Muscle layer of duodenum (tissue), 2 donors: ENCODE measurements at regions not wholly inside any gene's neighbourhood (a gene's known extent, or its start where the extent isn't known, plus 50 kb on each side); places are given as distances from the start of the nearest gene placed in this dataset.
"Not testable (repeated sequence)": the region's sequence is repeated elsewhere in the genome, so short reads cannot be mapped to it uniquely, and the experiment has no call there.

Source experiments
- H3K27ac ChIP-seq: one replicate; pipeline ENCODE4 v1.7.0; 2013; ENCODE audit warnings: mild to moderate bottlenecking, low read length
- H3K27me3 ChIP-seq: one replicate; pipeline ENCODE4 v1.7.0; 2013; ENCODE audit warnings: low read depth, mild to moderate bottlenecking, control low read depth, low read length
- H3K36me3 ChIP-seq, 2 donors: one replicate each; pipeline ENCODE4 v1.7.0; 2013; ENCODE audit warnings: low read length in 2 of 2, control low read depth in 1 of 2, mild to moderate bottlenecking in 1 of 2; ENCODE audit not compliant: insufficient read depth in 2 of 2, control insufficient read depth in 1 of 2
- H3K4me1 ChIP-seq, 2 donors: one replicate each; pipeline ENCODE4 v1.7.0; 2013; ENCODE audit warnings: low read length in 2 of 2, mild to moderate bottlenecking in 2 of 2, control low read depth in 1 of 2, moderate library complexity in 1 of 2; ENCODE audit not compliant: insufficient read depth in 2 of 2, control insufficient read depth in 1 of 2
- H3K4me3 ChIP-seq, 2 donors: one replicate each; pipeline ENCODE4 v1.7.0; 2013; ENCODE audit warnings: low read length in 2 of 2, low read depth in 1 of 2, mild to moderate bottlenecking in 1 of 2
- H3K9me3 ChIP-seq, 2 donors: one replicate each; pipeline ENCODE4 v1.7.0; 2013; ENCODE audit warnings: low read length in 2 of 2, control low read depth in 1 of 2, mild to moderate bottlenecking in 1 of 2; ENCODE audit not compliant: control insufficient read depth in 1 of 2
- donor health status: healthy.

- Histone ChIP-seq H3K9me3 (no peaks in the 10 kb centered on the region), H3K27ac (no peak overlapping the region), H3K36me3 (no peaks in the 10 kb centered on the region)
These were observed 545.3 kb upstream of the GRID2 start for GRCh38 chr4:91758487-91758886.

DNA sequence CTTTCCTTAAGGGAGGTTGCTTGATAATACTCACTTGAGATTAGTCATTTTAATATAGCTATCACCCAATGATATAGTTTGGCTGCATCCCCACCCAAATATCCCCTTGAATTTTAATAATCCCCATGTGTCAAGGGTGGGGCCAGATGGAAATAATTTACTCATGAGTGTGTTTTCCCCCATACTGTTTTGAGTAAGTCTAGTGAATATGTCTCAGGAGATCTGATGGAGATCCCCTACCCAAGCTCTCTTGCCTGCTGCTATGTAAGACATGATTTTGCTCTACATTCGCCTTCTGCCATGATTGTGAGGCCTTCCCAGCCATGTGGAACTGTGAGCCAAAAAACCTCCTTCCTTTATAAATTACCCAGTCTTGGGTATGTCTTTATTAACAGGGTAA is 539.7 kb upstream of the GRID2 start:
- H3K27me3 ChIP-seq = no peaks in the 10 kb centered on the region
- H3K36me3 ChIP-seq = no peaks in the 10 kb centered on the region
- H3K4me1 ChIP-seq = no peaks in the 10 kb centered on the region
- H3K4me3 ChIP-seq = no peak overlapping the region
- no peak overlapping the region for H3K27ac ChIP-seq
- H3K9me3 ChIP-seq = no peaks in the 10 kb centered on the region

More at GRCh38 chr4:91758487-91758886, 545.3 kb upstream of the GRID2 start:
- Histone ChIP-seq H3K4me3 (no peak overlapping the region), H3K27me3 (no peaks in the 10 kb centered on the region), H3K4me1 (no peaks in the 10 kb centered on the region)

- Histone ChIP-seq H3K4me3 (no peak overlapping the region), H3K27me3 (no peaks in the 10 kb centered on the region), H3K27ac (no peak overlapping the region), H3K4me1 (no peaks in the 10 kb centered on the region), H3K9me3 (no peaks in the 10 kb centered on the region), H3K36me3 (no peaks in the 10 kb centered on the region)
These were observed 533.9 kb upstream of the GRID2 start for GRCh38 chr4:91769912-91770311.

DNA sequence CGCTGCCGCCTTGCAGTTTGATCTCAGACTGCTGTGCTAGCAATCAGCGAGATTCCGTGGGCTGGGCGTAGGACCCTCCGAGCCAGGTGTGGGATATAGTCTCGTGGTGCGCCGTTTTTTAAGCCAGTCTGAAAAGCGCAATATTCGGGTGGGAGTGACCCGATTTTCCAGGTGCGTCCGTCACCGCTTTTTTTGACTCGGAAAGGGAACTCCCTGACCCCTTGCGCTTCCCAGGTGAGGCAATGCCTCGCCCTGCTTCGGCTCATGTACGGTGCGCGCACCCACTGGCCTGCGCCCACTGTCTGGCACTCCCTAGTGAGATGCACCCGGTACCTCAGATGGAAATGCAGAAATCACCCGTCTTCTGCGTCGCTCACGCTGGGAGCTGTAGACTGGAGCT is 512.1 kb upstream of the GRID2 start:
- H3K9me3 ChIP-seq, H3K4me1 ChIP-seq, H3K27ac ChIP-seq, H3K36me3 ChIP-seq, H3K27me3 ChIP-seq, H3K4me3 ChIP-seq: not testable (repeated sequence)

DNA sequence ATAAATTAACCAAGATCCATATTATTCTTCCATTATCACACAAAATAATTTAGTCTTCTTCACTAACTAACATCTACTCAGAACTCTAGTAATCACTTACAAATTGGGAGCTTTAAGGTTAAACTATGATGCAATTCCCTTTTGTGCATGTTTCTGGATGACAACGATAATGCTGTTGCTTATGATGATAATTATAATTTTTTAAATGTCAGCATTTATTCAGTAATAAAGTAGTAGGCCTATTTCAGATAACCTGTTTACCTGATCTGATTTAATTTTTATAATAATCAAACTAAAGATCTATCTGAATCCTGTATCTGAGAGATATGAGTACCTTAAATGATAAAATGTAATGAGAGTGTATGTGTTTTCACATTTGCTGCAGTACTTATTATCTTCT is 507.8 kb upstream of the GRID2 start:
- Histone ChIP-seq H3K36me3 (no peaks in the 10 kb centered on the region), H3K4me1 (no peaks in the 10 kb centered on the region), H3K9me3 (peaks cover 0 to 4% of the 10 kb centered on the region in 2 donors), H3K27ac (no peak overlapping the region), H3K4me3 (no peak overlapping the region), H3K27me3 (no peaks in the 10 kb centered on the region)

GRCh38 chr4:91812319-91812718 is 491.4 kb upstream of the GRID2 start:
- H3K4me1 ChIP-seq = no peaks in the 10 kb centered on the region
- no peaks in the 10 kb centered on the region for H3K9me3 ChIP-seq
- no peak overlapping the region for H3K27ac ChIP-seq
- no peaks in the 10 kb centered on the region for H3K27me3 ChIP-seq
- H3K36me3 ChIP-seq = no peaks in the 10 kb centered on the region
- no peak overlapping the region for H3K4me3 ChIP-seq

- Histone ChIP-seq H3K4me1 (no peaks in the 10 kb centered on the region), H3K36me3 (no peaks in the 10 kb centered on the region), H3K27ac (no peak overlapping the region), H3K27me3 (no peaks in the 10 kb centered on the region), H3K9me3 (peaks cover 5 to 22% of the 10 kb centered on the region in 2 donors), H3K4me3 (no peak overlapping the region)
These were observed 479.0 kb upstream of the GRID2 start for GRCh38 chr4:91824773-91825172.

- H3K4me3 ChIP-seq = no peak overlapping the region
- no peaks in the 10 kb centered on the region for H3K27me3 ChIP-seq
- peaks cover 5 to 26% of the 10 kb centered on the region in 2 donors for H3K9me3 ChIP-seq
- H3K36me3 ChIP-seq = no peaks in the 10 kb centered on the region
- no peaks in the 10 kb centered on the region for H3K4me1 ChIP-seq
- no peak overlapping the region for H3K27ac ChIP-seq
These were observed 477.6 kb upstream of the GRID2 start for GRCh38 chr4:91826186-91826585.

DNA sequence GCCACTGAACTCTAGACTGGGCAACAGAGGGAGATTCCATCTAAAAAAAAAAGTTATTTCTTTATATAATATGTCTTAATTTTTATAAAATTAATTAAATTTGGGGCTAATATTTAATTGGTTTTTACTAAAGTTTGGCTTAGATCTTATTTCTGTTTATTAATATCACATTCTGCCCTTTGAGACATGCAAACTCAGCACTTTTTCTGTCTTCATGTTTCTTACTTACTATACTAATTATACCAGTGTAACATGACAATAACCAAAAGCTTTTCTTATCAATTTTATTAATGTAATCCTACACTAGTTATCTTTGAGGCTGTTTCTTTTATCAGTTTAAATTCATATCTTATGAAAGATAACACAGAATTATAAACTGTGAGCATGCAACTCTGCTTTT is 475.9 kb upstream of the GRID2 start:
- peaks cover 6 to 31% of the 10 kb centered on the region in 2 donors for H3K9me3 ChIP-seq

GRCh38 chr4:91829531-91829930 is 474.2 kb upstream of the GRID2 start:
- H3K4me1 ChIP-seq = no peaks in the 10 kb centered on the region

More for the DNA sequence above, 475.9 kb upstream of the GRID2 start:
- Histone ChIP-seq H3K27ac (no peak overlapping the region), H3K4me3 (no peak overlapping the region), H3K4me1 (no peaks in the 10 kb centered on the region), H3K36me3 (no peaks in the 10 kb centered on the region), H3K27me3 (no peaks in the 10 kb centered on the region)

GRCh38 chr4:91830681-91831395 is 472.9 kb upstream of the GRID2 start:
- Histone ChIP-seq H3K27ac (no peak overlapping the region), H3K9me3 (peaks cover 6 to 29% of the 10 kb centered on the region in 2 donors), H3K4me3 (no peak overlapping the region), H3K36me3 (no peaks in the 10 kb centered on the region), H3K27me3 (no peaks in the 10 kb centered on the region), H3K4me1 (no peaks in the 10 kb centered on the region)

More at GRCh38 chr4:91829531-91829930, 474.2 kb upstream of the GRID2 start:
- no peaks in the 10 kb centered on the region for H3K27me3 ChIP-seq
- H3K27ac ChIP-seq = no peak overlapping the region
- no peak overlapping the region for H3K4me3 ChIP-seq
- H3K36me3 ChIP-seq = no peaks in the 10 kb centered on the region
- peaks cover 11 to 38% of the 10 kb centered on the region in 2 donors for H3K9me3 ChIP-seq

GRCh38 chr4:91837608-91838029 is 466.1 kb upstream of the GRID2 start:
- Histone ChIP-seq H3K27me3 (no peaks in the 10 kb centered on the region), H3K27ac (no peak overlapping the region), H3K36me3 (no peaks in the 10 kb centered on the region), H3K4me3 (no peak overlapping the region), H3K4me1 (no peaks in the 10 kb centered on the region), H3K9me3 (peaks cover 6 to 9% of the 10 kb centered on the region in 2 donors)
